GM19035 (cell line): ENCODE measurements at regions not wholly inside any gene's neighbourhood (a gene's known extent, or its start where the extent isn't known, plus 50 kb on each side); places are given as distances from the start of the nearest gene placed in this dataset.

Source experiments
- ATAC-seq: cut with Tn5 transposase; IDR thresholded peaks from one replicate; pipeline ENCODE4 v1.9.1; 2021; ENCODE audit not compliant: unreplicated experiment

DNA sequence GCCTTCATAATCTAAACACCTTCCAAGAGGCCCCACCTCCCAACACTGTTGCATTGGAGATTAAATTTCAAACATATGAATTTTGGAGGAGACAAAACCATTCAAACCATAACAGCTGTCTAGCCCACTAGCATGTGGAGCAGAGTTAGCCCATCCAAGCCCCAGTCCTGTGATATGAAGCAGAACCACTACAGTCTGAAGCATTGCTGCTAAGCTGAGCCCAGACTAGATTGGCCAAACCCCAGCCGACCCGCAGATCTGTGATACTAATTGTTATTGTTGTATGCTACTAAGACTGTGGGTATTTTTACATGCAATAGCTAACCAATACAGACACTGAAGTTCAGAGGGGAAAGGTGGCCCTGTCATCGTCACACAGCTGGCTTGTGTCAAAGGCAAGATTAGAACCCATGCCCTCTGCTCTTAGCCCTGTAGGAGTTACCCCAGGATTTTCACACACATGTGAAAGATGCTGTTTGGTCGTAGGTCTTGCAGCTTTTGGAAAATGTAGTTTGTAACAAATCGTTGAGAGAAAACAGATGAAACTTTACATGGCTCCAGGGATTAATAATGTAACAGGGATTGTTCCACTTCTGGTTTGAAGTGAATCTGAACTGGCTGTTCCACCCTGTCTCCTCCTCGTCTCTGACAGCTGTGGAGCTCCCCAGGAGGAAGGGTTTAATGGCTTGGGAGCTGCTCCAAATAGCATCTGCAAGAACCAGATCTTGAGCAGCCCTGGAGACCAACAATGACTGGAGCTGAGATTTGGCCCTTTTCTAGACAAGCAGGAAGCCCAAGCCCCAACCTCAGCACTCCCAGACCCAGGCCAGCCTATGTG is 517.5 kb downstream of the MID1IP1 start:
- no peak for ATAC-seq

DNA sequence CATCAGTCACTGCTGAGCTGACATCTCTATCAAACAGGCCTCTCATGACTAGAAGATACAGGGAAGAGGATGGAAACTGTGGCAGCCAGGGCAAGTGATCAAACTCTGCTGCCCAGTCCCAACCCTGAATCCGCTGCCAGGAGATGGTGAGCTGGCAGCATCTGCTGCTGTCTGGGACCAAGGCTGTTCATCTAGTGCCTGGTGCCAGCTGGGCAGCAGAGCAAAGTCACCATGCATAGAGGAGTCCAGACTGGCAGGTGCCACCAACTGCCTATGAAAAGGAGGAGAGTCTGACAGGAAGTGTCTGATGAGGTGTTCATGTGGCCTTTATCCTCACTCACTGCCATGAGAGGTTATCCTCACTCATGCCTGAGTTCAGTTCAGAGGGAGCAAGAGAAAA is 518.9 kb downstream of the MID1IP1 start:
- ATAC-seq: no peak

DNA sequence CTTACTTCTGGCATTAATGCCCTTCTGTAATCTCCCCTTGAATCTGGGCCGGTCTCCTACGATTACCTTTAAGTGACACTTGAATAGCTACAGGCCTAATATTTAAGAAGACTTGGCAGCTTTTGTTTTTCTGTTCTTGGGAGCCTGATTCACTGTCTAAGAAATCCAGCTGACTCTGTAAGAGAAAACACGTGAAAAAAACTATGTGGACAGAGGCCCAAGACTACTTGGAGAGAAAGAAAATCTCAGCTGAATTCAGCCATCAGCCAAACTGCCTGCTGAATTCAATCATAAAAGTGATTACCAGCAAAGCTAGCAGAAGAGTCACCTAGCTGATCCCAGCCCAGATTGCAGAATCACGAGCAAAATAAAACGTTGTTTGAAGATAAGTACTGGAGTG is 521.2 kb downstream of the MID1IP1 start:
- ATAC-seq: no peak

DNA sequence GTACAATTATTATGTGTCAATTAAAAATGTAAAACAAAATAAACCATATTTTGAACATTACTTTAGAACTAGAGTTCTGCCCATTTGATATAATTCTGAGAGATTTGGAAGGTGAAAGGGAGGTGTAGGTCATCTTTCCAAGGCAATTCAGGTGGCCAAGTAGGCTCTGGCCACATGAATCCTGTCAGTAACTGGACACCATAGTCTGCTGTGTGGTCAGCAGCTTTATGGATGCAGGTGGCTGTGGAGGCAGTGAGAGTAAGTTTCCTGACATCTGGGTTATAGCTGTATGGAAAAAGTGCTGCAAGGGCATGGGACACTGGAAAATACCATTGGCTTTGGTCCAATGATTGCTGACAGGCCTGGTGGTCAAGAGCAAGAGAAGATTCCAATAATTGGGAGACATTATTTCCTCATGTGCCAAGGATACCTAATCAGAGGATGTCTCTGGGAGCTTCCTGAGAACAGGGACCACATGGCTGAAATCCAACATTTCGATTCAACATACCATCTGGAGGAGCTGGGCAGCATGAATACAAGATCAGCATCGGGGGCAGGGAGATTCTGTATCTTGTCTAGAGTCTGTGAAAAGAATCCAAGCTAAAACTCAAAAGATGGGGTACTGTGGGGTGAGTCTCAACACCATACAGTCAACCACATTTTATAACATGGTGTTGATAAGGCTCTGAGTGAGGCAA is 523.1 kb downstream of the MID1IP1 start:
- no peak for ATAC-seq

DNA sequence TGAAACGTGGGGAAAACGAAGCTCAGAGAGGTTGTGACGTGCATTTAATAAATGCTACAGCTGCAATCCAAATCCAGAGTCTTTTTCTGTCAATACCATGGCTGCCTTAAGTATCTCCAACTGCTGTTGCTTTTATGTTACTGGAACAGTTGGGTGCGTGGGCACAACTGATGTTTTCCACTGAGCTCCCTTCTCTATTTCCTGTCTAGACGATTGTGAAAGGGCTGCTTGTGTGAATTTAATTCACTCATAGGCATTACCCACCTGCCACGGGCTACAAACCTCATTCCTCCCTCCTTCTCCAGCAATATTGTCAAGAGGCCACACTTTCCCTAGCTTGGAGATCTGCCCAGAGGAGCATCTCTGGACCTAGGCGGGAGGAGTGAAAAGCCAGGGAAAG is 526.0 kb downstream of the MID1IP1 start:
- ATAC-seq: no peak

DNA sequence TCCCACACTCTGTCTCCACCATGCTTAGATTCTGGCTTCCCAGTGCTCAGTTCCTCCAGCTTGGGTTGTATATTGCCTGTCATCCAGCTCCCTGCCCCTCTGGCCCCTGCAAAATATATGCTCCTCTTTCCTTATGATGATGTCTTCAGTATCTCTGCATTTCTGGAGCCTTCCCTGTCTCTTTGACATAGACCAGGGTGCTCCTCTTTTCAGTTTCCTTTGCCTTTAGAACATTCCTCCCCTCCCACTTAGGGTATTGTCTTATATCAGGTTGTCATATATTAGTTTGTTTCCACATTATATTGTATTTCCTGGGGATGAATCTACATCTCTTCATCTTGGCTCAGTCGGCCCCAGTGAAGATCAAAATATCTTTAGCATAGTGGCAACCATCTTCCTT is 526.4 kb downstream of the MID1IP1 start:
- no peak for ATAC-seq

DNA sequence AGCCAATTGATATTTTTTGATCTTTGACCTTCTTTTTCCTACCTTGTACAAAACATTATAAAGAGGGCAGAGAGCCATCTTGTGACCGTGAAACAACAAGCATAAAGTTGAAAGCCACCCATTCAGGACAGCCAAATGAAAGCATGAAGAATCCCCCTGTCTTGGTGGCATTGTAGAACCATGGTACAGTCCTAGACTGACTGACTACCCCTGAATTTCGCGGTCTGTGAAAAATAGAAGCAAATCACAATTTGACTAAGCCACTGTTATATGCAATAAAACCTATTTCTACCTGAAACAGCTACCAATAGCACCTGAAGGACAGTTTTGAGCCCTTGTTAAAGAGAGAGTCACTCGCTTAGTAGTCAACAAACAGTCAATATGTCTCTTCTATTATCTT is 527.4 kb downstream of the MID1IP1 start:
- no peak for ATAC-seq

DNA sequence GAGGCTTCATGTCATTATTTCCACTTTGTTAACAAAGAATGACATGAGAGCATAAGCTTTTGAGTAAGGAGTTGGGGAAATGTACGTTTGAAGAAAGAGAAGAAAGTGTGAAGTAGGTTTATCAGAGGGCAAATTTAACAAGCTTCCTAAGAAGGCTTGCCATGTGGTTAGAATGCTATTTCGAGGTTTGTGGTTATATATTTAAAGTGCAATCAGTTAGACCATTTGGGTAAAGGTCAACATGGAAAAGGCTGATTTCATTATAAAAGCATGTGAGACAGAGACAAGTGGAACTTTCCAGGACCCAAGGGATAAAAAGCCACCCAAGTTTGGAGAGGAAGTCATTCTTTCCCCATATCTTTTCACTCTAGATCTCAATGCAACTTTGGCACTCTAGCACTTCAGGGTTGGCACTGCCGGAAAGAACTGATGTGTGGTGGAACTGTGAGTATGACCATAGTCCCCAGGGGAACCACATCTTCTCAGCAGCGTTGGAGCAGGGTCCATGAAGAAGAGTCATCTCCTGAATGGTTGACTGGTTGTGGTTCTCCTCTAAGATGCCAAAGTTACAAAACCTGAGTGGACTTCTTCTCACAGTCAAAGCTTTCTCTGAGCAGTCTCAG is 529.9 kb downstream of the MID1IP1 start:
- no peak for ATAC-seq

DNA sequence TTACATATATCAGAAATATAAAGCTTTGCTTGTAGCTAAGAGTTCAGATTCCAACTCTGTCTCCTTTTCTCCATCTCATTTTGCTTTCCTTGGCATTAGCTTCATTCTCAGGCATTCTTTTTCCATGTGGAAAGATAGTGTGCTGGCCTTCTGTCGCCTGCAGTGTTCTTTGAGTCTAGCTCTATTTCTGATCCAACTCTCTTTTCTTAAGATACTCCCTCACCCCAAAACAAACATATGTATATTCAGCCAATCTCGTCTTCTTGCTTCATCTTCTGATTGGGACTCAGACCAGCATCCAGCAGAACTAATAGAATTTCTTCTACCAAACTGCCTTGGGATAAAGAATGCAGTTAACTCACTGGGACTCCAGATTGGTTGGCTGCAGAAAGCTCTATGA is 532.2 kb downstream of the MID1IP1 start:
- no peak for ATAC-seq

DNA sequence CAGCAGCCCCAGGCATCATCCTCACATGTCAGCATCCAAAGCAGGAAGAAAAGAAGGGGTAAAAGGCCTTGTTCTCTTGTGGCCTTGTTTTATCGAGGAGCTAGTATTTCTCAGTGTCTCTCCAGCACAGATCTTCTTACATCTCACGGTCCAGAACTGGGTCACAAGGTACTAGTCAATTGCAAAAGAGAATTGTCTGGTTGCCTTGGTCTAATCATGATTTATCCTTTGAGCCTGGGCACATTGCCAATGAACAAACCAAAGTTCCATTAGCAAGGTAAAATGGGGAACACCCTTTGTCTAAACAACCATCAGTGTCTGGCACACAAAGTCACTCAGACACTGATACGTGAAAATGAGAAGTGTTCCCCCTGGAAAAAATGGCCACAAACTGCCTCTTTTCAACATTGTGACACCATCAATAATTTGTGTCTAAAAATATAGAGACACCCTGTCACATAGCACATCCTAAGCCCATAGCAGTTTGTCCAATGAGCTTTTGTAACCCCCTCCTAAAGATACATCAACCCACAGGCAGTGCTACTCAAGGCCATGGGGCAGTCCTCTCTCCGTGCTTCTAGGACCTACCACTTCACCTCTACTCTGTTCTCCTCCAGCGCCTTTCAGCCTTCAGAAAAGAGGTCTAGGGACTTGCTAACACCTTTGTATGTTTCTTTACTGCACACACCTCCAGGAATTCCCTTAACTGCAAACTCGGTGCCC is 534.4 kb downstream of the MID1IP1 start:
- ATAC-seq: no peak

DNA sequence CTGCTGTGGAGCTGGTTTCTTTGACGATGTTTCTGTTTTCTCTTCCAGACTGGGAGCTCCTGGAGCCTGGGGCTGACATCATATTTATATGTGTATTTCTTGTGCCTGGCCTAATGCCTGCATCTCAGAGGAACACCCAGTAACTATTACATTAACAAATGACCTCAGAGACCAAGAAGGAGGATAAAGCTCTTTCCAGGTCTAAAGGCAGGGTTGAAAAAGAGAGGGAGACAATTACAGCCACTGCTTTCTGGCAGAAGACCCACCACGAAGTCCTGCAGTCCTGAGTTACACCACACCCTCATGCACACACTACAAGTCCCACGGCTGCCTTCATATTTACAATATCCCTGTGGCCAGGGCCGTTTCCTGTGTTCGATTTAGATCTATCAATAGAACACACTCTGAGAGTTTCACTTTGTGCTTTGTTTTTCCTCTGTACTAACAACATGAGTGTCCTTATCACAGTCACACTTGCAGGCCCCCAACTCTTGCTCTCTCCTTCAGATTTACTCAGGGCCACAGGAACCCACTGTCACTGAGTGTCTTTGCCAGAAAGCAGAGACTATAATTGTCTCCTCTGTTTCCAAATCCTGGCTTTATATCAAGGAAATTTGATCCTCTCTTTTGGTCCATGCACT is 535.5 kb downstream of the MID1IP1 start:
- no peak for ATAC-seq

DNA sequence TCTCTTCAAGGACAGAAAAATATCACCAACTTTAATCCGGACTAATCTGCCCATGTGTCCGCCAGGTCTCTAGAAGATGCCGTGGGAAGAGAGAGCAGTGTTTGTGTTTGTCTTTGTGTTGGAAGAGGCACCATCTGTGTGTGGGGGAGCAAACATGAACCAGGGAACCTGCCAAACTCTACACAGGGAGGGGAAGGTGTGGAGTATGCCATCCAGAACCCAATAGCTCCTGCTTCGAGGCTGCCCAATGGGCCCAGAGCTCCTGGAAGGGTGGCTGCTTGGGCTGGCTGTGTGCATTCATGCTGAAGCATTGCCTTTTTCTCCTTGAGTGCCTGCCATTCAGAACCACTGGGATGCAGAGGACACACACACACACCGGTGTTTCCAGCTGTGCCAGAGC is 536.2 kb downstream of the MID1IP1 start:
- no peak for ATAC-seq

DNA sequence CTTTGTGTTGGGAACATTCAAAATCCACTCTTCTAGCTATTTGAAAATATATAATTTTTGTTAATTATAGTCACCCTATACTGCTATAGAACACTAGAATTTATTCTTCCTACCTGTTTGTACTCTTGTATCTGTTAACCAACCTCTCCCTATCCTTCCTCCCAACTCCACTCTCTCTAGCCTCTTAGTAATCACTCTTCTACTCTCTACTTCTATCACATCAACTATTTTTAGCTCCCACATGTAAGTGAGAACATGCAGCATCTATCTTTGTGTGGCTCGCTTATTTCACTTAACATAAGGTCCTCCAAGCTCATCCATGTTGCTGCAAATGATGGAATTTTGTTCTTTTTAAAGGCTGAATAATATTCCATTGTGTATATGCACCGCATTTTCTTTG is 537.3 kb downstream of the MID1IP1 start:
- ATAC-seq: no peak

DNA sequence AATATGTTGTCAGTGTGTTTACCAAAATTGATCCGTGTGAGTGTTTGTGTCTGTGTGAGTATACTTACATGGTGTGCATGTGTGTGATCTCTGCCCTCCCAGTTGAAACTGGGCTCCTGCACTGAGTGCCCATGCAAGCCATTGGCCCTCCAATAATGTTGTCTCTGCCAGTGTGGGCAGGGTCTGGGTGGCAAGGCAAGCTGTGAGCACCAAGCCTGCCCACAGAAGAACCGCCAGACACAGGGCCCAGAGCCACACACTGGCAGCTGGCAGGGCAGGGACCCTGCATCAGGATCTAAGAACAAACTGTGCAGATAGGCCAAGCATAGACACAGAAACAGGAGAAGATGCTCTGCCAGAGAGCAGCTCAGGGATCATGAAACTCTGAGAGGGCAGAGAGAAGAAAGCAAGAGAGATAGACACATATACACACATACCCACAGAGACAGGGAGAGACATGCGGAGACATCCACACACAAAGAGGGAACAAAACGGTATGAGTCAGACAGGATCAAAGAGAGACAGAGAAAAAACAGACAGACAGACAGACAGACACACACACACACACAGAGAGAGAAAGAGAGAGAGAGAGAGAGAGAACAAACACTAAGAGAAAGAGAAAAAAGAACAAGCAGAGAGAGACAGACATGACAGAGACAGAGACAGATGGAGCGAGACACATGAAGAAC is 555.0 kb downstream of the MID1IP1 start:
- no peak for ATAC-seq

DNA sequence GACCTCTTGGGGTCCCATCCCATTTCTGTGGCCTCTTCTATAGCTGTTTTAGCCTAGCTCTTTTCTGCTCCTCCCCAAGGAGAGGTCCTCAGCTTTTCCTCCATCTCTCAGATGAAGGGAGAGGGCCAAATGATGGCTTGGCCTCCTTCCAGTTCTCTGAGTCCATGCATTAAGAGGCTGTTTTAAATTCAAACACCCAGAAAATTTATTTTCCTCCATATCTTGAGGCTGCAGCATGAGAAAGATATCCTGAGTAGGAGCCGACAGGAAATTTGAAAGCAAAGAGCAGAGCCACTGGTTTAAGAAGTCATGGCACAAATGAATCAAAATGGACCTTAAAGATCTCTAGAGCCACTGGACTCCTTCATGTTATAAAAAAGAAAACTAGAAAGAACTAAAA is 558.8 kb downstream of the MID1IP1 start:
- no peak for ATAC-seq

DNA sequence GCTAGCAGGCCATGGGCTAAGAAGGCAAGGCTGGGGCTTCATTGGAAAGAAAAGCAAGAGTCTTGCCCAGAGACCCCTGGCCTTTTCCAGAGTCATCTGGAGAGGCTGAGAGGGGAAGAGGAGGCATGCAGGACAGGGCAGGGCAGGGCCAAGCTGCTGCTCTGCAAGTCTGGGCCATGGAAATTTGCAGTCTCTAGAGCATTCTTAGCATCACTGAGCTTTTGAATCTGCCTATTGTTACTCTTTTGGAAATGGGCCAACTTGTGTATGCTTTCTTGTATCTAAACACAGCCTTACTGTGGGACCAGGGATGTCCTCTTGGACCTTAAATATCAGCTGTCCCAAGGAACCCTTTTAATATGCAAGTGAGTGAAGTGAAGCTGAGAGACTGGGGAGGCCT is 560.5 kb downstream of the MID1IP1 start:
- no peak for ATAC-seq

DNA sequence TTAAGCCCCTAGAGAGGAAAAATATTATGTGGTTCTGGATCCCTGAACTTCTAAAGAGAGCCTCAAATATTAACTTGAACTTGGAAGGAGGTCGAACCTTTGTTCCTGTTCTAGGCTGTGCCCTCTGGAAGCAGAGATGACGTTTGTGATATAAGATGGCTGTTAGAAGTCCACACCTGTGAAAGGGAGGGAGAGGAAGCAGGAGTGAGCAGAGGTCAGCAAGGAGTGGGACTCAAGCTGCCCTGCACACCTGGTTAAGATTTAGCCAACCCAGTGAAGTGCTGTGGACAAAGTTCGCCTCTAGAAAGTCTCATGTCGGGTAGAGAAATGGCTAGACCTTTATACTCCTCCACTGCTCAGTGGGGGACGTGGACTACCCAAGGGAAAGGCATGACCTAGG is 566.2 kb downstream of the MID1IP1 start:
- ATAC-seq: no peak

DNA sequence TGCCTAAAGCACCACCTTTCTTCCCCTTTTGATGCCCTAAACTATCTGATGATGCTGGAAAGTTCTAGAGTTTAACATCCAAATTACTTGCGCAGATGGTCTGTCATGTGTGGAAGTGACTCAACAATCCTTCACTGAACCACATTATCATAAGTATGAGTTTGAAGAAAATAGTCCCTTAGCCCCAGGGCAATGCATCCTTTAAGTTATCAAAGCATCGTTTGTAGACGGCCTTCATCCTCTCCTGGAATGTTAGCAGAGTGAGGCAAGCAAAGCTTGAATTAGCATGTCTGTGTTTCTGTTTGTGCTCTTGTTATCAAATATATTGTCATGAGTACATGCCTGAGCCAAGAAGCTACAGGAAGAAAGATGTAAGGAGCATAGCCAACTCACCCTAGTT is 570.9 kb downstream of the MID1IP1 start:
- no peak for ATAC-seq

DNA sequence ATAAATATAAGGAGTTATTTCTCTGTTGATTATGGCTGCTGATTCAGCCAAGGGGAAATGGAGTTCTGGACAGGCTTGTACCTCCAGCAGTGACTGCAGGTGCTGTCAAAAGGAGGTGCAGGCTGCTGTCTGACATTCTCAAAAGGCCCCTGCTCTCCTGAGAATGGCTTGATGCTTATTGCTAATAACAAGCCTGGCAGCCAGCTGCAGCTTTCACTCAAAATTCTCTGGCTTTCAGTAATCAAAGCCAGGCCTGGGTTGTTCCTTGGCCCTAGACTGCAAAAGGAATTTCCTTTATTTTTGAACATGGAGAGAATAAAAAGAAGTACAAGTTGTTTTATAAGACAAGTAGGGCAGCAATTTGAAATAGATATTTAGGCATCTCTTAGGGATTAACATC is 575.9 kb downstream of the MID1IP1 start:
- ATAC-seq: no peak

DNA sequence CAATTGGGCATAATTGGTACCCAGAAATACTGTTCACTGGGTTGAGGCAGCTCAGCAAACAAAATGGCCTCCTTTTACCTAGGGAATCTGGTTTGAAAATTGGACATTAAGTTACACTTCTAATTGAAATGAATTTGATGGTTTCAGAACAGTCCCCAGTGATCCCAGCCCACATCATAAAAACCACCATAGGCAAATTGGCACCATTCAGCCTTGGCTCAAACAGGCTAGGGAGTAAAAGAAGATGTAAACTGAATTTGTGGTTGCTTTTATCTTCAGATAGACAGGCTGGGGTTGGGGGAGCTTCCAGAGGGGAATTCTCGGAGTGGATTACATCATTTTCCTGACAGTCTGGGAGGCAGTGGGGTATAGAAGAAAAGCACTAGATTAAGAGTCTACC is 576.5 kb downstream of the MID1IP1 start:
- no peak for ATAC-seq
